Progenitor cell of endocrine pancreas (in vitro differentiated cells): ENCODE measurements at regions not wholly inside any gene's neighbourhood (a gene's known extent, or its start where the extent isn't known, plus 50 kb on each side); places are given as distances from the start of the nearest gene placed in this dataset.

Experiments
- DNase-seq: peaks from one replicate; pipeline ENCODE4 v3.0.0; 2021; ENCODE audit warnings: low spot score; ENCODE audit not compliant: unreplicated experiment
- H3K27ac Mint-ChIP-seq: 2 replicates; pipeline ENCODE4 v1.8.0; 2021; ENCODE audit warnings: mild to moderate bottlenecking, moderate library complexity, mixed read lengths
- H3K27me3 Mint-ChIP-seq: 2 replicates; pipeline ENCODE4 v1.8.0; 2021; ENCODE audit warnings: mixed read lengths
- H3K36me3 Mint-ChIP-seq: 2 replicates; pipeline ENCODE4 v1.8.0; 2022; ENCODE audit warnings: mixed read lengths; ENCODE audit not compliant: insufficient read depth
- H3K4me1 Mint-ChIP-seq: 2 replicates; pipeline ENCODE4 v1.8.0; 2021; ENCODE audit warnings: low read depth, mixed read lengths
- H3K4me3 Mint-ChIP-seq: 2 replicates; pipeline ENCODE4 v1.8.0; 2021; ENCODE audit warnings: low read depth, mild to moderate bottlenecking, moderate library complexity, mixed read lengths
- H3K9me3 Mint-ChIP-seq: 2 replicates; pipeline ENCODE4 v1.8.0; 2021; ENCODE audit warnings: low read depth, mixed read lengths
- CTCF ChIP-seq: fragments of 200-600 bp; sonication (generic); IDR thresholded peaks from one replicate; pipeline ENCODE4 v1.5.0; 2021; ENCODE audit warnings: antibody characterized with exemption, mild to moderate bottlenecking; ENCODE audit not compliant: unreplicated experiment

DNA sequence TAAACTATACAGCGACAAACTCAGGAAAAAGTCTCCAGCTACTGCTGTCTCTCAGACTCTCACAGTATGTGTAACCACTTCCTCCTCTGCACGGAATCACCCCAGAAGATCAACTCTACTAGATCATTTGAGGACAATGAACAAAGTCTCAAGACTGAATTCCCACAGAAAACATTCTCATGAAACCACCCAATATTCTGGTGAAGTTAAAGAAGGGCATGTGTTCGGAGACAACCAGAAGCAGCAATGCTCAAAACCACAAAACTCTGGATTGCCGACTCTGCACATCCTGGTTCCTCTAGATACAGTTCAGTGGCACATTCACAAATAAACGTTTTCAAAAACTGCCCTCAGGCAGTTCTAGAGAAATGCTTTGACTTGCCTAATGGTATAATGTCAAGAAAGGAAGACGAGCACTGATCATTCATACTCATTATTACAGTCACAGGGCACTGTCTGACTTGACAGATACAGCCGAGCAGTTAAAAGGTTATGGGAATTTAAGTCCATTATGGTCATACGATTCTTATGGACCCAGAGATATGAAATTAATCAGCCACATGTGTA is 91.9 kb upstream of the STK17B start:
- Mint-ChIP-seq H3K4me3 (no peak overlapping the region), H3K27ac (no peak overlapping the region), H3K4me1 (peaks cover 9% of the 10 kb centered on the region), H3K9me3 (no peaks in the 10 kb centered on the region), H3K36me3 (no peaks in the 10 kb centered on the region), H3K27me3 (no peaks in the 10 kb centered on the region)
- DNase-seq = no peak
- no peak for TF ChIP-seq CTCF

DNA sequence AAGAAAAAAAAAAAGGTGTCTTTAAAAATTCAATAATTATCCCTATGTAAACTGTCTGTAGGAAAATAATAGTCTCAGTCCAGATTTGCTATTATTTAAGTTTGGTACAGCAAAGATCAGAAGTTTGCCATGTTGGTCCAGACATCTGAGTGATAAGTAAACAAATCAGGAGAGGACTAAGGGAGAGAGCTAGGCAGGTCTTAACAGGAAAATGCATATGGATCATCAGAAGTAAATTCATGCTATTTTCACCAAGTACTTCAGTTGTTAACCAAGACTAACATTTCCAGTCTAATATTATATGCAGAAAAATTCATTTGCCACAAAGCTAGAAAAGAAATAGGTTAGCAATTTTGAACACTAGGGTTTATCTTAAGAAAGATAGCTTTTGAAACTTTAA is 95.0 kb upstream of the STK17B start:
- peaks cover 3% of the 10 kb centered on the region for H3K36me3 Mint-ChIP-seq
- no peak for DNase-seq
- TF ChIP-seq CTCF = no peak
- H3K4me1 Mint-ChIP-seq = peaks cover 8% of the 10 kb centered on the region
- H3K9me3 Mint-ChIP-seq = no peaks in the 10 kb centered on the region
- no peaks in the 10 kb centered on the region for H3K27me3 Mint-ChIP-seq
- H3K4me3 Mint-ChIP-seq = no peak overlapping the region
- no peak overlapping the region for H3K27ac Mint-ChIP-seq

GRCh38 chr2:196266855-196267254 is 95.5 kb upstream of the STK17B start:
- no peak overlapping the region for H3K4me3 Mint-ChIP-seq
- H3K9me3 Mint-ChIP-seq = no peaks in the 10 kb centered on the region
- DNase-seq = no peak
- TF ChIP-seq CTCF = no peak
- H3K36me3 Mint-ChIP-seq = peaks cover 3% of the 10 kb centered on the region
- H3K4me1 Mint-ChIP-seq = peaks cover 10% of the 10 kb centered on the region
- H3K27me3 Mint-ChIP-seq = no peaks in the 10 kb centered on the region
- no peak overlapping the region for H3K27ac Mint-ChIP-seq

- Mint-ChIP-seq H3K27me3 (no peaks in the 10 kb centered on the region), H3K4me3 (no peak overlapping the region), H3K9me3 (no peaks in the 10 kb centered on the region)
Measured at GRCh38 chr2:196268025-196268424, 96.6 kb upstream of the STK17B start.

DNA sequence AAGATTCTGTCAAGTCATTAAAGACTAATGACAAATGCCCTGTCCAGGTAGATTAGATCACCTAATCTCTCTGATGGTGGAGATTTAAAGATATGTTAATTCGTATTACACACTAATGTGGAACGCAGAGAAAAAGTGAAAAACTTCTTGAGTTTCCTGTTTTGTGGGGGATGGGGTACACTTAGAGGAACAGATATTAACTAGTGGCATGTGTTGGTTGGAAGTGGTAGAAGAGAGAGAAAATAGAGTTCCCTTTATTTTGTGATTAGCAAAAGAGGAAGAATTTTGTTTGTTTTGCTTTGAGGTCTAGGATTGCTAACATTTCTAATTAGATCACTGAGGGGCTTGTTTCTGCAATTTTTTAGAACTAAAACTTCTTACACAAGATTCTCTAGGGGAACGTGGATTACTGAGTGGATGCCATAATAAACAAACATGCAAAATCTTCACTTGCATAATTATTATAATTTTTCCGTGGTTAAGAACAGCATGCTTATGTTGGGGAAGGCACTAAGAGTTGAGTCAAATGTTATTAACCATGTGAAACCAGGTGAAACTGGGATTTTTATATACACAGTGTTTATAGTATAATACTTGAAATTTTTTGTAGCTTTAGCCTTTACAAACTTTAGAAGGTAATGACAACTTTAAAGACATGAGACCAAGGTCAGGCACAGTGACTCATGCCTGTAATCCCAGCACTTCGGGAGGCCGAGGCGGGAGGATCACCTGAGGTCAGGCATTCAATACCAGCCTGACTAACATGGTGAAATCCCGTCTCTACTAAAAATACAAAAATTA is 97.4 kb upstream of the STK17B start:
- peaks cover 9% of the 10 kb centered on the region for H3K4me1 Mint-ChIP-seq
- TF ChIP-seq CTCF = no peak
- H3K27me3 Mint-ChIP-seq = no peaks in the 10 kb centered on the region
- DNase-seq = no peak
- no peak overlapping the region for H3K27ac Mint-ChIP-seq
- no peak overlapping the region for H3K4me3 Mint-ChIP-seq
- H3K9me3 Mint-ChIP-seq = no peaks in the 10 kb centered on the region
- H3K36me3 Mint-ChIP-seq = peaks cover 3% of the 10 kb centered on the region

More at GRCh38 chr2:196268025-196268424, 96.6 kb upstream of the STK17B start:
- peaks cover 9% of the 10 kb centered on the region for H3K4me1 Mint-ChIP-seq
- no peak overlapping the region for H3K27ac Mint-ChIP-seq
- DNase-seq = no peak
- no peak for TF ChIP-seq CTCF
- H3K36me3 Mint-ChIP-seq = peaks cover 3% of the 10 kb centered on the region
